ENCODE measurements at regions not wholly inside any gene's neighbourhood (a gene's known extent, or its start where the extent isn't known, plus 50 kb on each side); places are given as distances from the start of the nearest gene placed in this dataset.
"Not testable (repeated sequence)": the region's sequence is repeated elsewhere in the genome, so short reads cannot be mapped to it uniquely, and the experiment has no call there.

- intact Hi-C loops (cut with micrococcal nuclease): no loop called here
- CTCF ChIA-PET: no interaction called here
- TF ChIP-seq CTCF (IDR thresholded peaks at IDR 0.05): no peak
- no peaks in the 10 kb centered on the region for H3K4me1 Mint-ChIP-seq
- POLR2A ChIA-PET: no interaction called here
- ATAC-seq (ENCODE audit: low read depth) (no peak), DNase-seq (no peak)
- H3K36me3 Mint-ChIP-seq (ENCODE audit: low read depth): no peaks in the 10 kb centered on the region
- no peak overlapping the region for H3K27ac Mint-ChIP-seq
- no peak overlapping the region for H3K4me3 Mint-ChIP-seq
- no peaks in the 10 kb centered on the region for H3K27me3 Mint-ChIP-seq
- H3K9me3 Mint-ChIP-seq: peaks cover 22% of the 10 kb centered on the region
Measured at GRCh38 chr7:97439637-97440214, 292.2 kb upstream of the TAC1 start.

- ChIA-PET CTCF (no interaction called here), POLR2A (no interaction called here)
- no peak for DNase-seq
- TF ChIP-seq CTCF (IDR thresholded peaks at IDR 0.05): no peak
- H3K36me3 Mint-ChIP-seq (ENCODE audit: low read depth): no peaks in the 10 kb centered on the region
- H3K4me3 Mint-ChIP-seq: no peak overlapping the region
- intact Hi-C loops (cut with micrococcal nuclease): no loop called here
- ATAC-seq (ENCODE audit: low read depth): no peak
- H3K27ac Mint-ChIP-seq: no peak overlapping the region
- no peaks in the 10 kb centered on the region for H3K4me1 Mint-ChIP-seq
- no peaks in the 10 kb centered on the region for H3K27me3 Mint-ChIP-seq
- peaks cover 2% of the 10 kb centered on the region for H3K9me3 Mint-ChIP-seq
Measured at GRCh38 chr7:97446361-97446760, 285.5 kb upstream of the TAC1 start.

- not testable (repeated sequence) for H3K9me3 Mint-ChIP-seq; ATAC-seq (ENCODE audit: low read depth); H3K27ac Mint-ChIP-seq
Measured at GRCh38 chr7:97449448-97449847, 282.4 kb upstream of the TAC1 start.

GRCh38 chr7:97450516-97450915 lies 281.4 kb upstream of the TAC1 start:
- ATAC-seq (ENCODE audit: low read depth) (no peak), DNase-seq (no peak)
- H3K27me3 Mint-ChIP-seq: no peaks in the 10 kb centered on the region
- H3K9me3 Mint-ChIP-seq: no peaks in the 10 kb centered on the region
- TF ChIP-seq CTCF (IDR thresholded peaks at IDR 0.05): no peak
- ChIA-PET CTCF (no interaction called here), POLR2A (no interaction called here)
- no peak overlapping the region for H3K27ac Mint-ChIP-seq
- intact Hi-C loops (cut with micrococcal nuclease): no loop called here
- H3K36me3 Mint-ChIP-seq (ENCODE audit: low read depth): no peaks in the 10 kb centered on the region
- H3K4me1 Mint-ChIP-seq: no peaks in the 10 kb centered on the region
- no peak overlapping the region for H3K4me3 Mint-ChIP-seq

More at GRCh38 chr7:97449448-97449847, 282.4 kb upstream of the TAC1 start:
- intact Hi-C loops (cut with micrococcal nuclease); DNase-seq; H3K4me1 Mint-ChIP-seq; H3K4me3 Mint-ChIP-seq; H3K27me3 Mint-ChIP-seq; CTCF ChIA-PET; H3K36me3 Mint-ChIP-seq (ENCODE audit: low read depth); POLR2A ChIA-PET: not testable (repeated sequence)

GRCh38 chr7:97454636-97455035 lies 277.2 kb upstream of the TAC1 start:
- Mint-ChIP-seq H3K36me3 (ENCODE audit: low read depth) (no peaks in the 10 kb centered on the region), H3K27me3 (no peaks in the 10 kb centered on the region), H3K9me3 (no peaks in the 10 kb centered on the region), H3K27ac (no peak overlapping the region), H3K4me1 (no peaks in the 10 kb centered on the region), H3K4me3 (no peak overlapping the region)
- intact Hi-C loops (cut with micrococcal nuclease): no loop called here
- no peak for TF ChIP-seq CTCF (IDR thresholded peaks at IDR 0.05)
- ATAC-seq (ENCODE audit: low read depth): no peak
- no peak for DNase-seq
- POLR2A ChIA-PET: no interaction called here
- CTCF ChIA-PET: interaction anchor here (0.6 kb wide), 1 partner anchor 1542 kb away, joined by 3 read pairs; no protein-coding TSS in a partner anchor

GRCh38 chr7:97457054-97457453 lies 274.8 kb upstream of the TAC1 start:
- ATAC-seq (ENCODE audit: low read depth): no peak
- Mint-ChIP-seq H3K4me3 (no peak overlapping the region), H3K36me3 (ENCODE audit: low read depth) (no peaks in the 10 kb centered on the region), H3K9me3 (peaks cover 5% of the 10 kb centered on the region), H3K27ac (no peak overlapping the region), H3K4me1 (no peaks in the 10 kb centered on the region), H3K27me3 (no peaks in the 10 kb centered on the region)
- no peak for TF ChIP-seq CTCF (IDR thresholded peaks at IDR 0.05)
- intact Hi-C loops (cut with micrococcal nuclease): no loop called here
- ChIA-PET CTCF (no interaction called here), POLR2A (no interaction called here)
- DNase-seq: no peak

Measured in activated B cell treated with CpG ODN at 0.5 μM for 24 hours (primary cell).